ENCODE measurements at regions not wholly inside any gene's neighbourhood (a gene's known extent, or its start where the extent isn't known, plus 50 kb on each side); places are given as distances from the start of the nearest gene placed in this dataset.
A peak's percentile ranks its signal among the peaks of the same experiment; 100 is the strongest.

DNA sequence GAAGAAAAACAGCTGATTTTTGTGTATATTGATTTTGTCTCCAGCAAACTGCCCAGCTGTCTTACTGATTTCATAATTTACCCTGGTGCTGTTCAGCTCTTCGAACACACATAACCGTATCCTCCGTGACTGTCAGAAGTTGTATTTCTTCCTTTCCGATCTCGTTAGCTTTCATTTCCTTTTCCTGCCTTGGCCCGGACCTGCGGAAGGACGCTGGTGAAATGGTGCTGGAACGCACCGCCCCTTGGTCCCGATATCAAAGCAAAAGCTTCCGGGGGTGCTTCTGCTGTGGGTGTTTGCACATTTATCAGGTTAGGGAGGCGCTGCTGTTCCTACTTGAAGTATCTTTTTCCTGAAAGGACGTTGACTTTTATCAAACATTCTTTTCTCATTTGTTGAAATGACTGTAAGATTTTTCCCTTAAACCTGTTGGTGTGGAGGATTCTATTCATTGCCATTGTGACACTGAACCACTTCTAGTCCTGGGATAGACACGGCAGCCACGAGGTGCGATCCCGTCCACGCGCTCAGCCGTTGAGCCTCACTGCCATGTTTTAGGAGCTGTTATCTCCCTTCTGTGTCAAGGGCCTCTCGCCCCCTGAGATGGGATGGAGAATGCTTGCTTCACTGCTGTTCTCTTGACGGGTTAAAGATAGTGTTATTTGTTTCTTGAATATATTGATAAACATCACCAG lies 72.6 kb downstream of the FOXL3 start:
- Histone ChIP-seq H3K27ac (ENCODE audit: low read depth, low read length) (no peak overlapping the region), H3K27me3 (ENCODE audit: control insufficient read depth in 3 of 3, insufficient read depth in 3 of 3, low read length in 3 of 3) (peaks cover 45 to 71% (median 56%) of the 10 kb centered on the region in 3 donors), H3K4me1 (ENCODE audit: control insufficient read depth in 3 of 3, insufficient read depth in 3 of 3, low read length in 3 of 3) (peaks cover 0 to 10% (median 9%) of the 10 kb centered on the region in 3 donors), H3K9me3 (ENCODE audit: control insufficient read depth in 3 of 3, low read length in 3 of 3) (peaks cover 0 to 3% (median 3%) of the 10 kb centered on the region in 3 donors), H3K9ac (ENCODE audit: low read depth in 1 of 3, low read length in 3 of 3) (no peak overlapping the region), H3K36me3 (ENCODE audit: control insufficient read depth in 3 of 3, insufficient read depth in 3 of 3, low read length in 3 of 3) (no peaks in the 10 kb centered on the region), H3K4me3 (ENCODE audit: low read length in 3 of 3) (peak overlapping the region in 2 of 3 donors; percentile 23 to 52)

DNA sequence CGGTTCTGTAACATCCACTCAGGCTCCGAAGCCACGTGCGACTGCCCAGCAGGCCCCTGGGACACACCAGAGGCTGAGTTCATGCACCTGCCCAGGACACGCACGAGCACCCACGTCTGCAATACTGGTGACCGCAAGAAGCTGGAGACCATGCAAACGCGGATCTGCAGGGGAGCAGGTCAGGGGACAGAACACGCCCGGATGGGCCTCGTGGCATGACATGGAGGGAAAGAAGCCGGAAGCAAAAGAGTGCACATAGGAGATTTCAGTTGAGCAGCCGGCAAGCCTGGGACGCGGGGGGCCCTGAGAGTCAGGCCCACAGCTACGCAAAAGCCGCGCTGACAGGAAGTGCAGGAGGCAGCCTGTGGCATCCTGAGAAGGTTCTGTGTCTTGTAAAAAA lies 73.7 kb downstream of the FOXL3 start:
- Histone ChIP-seq H3K9me3 (ENCODE audit: control insufficient read depth in 3 of 3, low read length in 3 of 3) (no peaks in the 10 kb centered on the region), H3K27ac (ENCODE audit: low read depth, low read length) (no peak overlapping the region), H3K27me3 (ENCODE audit: control insufficient read depth in 3 of 3, insufficient read depth in 3 of 3, low read length in 3 of 3) (peaks cover 39 to 64% (median 55%) of the 10 kb centered on the region in 3 donors), H3K4me1 (ENCODE audit: control insufficient read depth in 3 of 3, insufficient read depth in 3 of 3, low read length in 3 of 3) (peaks cover 0 to 10% (median 9%) of the 10 kb centered on the region in 3 donors), H3K9ac (ENCODE audit: low read depth in 1 of 3, low read length in 3 of 3) (no peak overlapping the region), H3K36me3 (ENCODE audit: control insufficient read depth in 3 of 3, insufficient read depth in 3 of 3, low read length in 3 of 3) (no peaks in the 10 kb centered on the region), H3K4me3 (ENCODE audit: low read length in 3 of 3) (no peak overlapping the region)

DNA sequence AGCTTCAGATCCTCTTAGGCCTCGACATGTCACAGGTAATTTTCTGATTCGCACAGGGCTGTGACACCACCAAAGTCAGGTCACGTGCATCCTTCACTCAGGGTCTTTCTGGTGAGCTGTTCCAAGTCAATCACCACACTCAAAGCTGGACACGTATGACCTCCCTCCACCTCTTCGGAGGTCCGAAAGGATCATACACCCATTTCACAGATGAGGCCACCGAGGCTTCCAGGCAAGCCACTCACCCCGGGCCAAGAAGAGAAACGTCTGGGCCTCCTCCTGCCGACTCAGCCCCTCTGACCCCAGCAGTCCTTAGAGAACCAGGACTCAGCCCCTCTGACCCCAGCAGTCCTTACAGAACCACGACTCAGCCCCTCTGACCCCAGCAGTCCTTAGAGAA lies 74.6 kb downstream of the FOXL3 start:
- no peaks in the 10 kb centered on the region for H3K36me3 ChIP-seq (ENCODE audit: control insufficient read depth in 3 of 3, insufficient read depth in 3 of 3, low read length in 3 of 3)
- H3K9me3 ChIP-seq (ENCODE audit: control insufficient read depth in 3 of 3, low read length in 3 of 3), result no peaks in the 10 kb centered on the region
- peaks cover 0 to 10% (median 9%) of the 10 kb centered on the region in 3 donors for H3K4me1 ChIP-seq (ENCODE audit: control insufficient read depth in 3 of 3, insufficient read depth in 3 of 3, low read length in 3 of 3)
- no peak overlapping the region for H3K9ac ChIP-seq (ENCODE audit: low read depth in 1 of 3, low read length in 3 of 3)
- H3K27ac ChIP-seq (ENCODE audit: low read depth, low read length), result no peak overlapping the region
- H3K27me3 ChIP-seq (ENCODE audit: control insufficient read depth in 3 of 3, insufficient read depth in 3 of 3, low read length in 3 of 3), result peaks cover 35 to 58% (median 55%) of the 10 kb centered on the region in 3 donors
- H3K4me3 ChIP-seq (ENCODE audit: low read length in 3 of 3), result no peak overlapping the region

DNA sequence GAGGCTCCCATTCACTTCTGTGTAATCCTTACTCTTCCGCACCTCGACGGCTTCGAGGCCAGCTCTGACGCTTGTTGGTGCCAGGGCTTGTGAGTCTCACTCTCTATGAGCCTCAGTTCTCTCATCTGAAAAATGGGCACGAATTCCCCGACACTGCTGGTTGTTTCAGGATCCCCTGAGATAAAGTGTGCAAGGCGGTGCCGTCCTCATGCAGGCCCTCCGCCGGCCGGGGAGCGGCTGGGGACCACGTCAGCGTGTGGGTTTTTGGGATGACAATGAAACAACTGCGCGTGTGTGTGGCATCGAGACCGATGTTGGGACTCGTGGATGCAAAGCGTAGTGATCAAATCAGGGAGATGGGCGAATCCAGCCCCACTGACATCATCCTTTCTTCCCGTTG lies 75.6 kb downstream of the FOXL3 start:
- no peak overlapping the region for H3K4me3 ChIP-seq (ENCODE audit: low read length in 3 of 3)
- H3K9me3 ChIP-seq (ENCODE audit: control insufficient read depth in 3 of 3, low read length in 3 of 3), result no peaks in the 10 kb centered on the region
- peaks cover 0 to 10% (median 9%) of the 10 kb centered on the region in 3 donors for H3K4me1 ChIP-seq (ENCODE audit: control insufficient read depth in 3 of 3, insufficient read depth in 3 of 3, low read length in 3 of 3)
- no peak overlapping the region for H3K27ac ChIP-seq (ENCODE audit: low read depth, low read length)
- peaks cover 26 to 47% (median 44%) of the 10 kb centered on the region in 3 donors for H3K27me3 ChIP-seq (ENCODE audit: control insufficient read depth in 3 of 3, insufficient read depth in 3 of 3, low read length in 3 of 3)
- H3K9ac ChIP-seq (ENCODE audit: low read depth in 1 of 3, low read length in 3 of 3), result no peak overlapping the region
- no peaks in the 10 kb centered on the region for H3K36me3 ChIP-seq (ENCODE audit: control insufficient read depth in 3 of 3, insufficient read depth in 3 of 3, low read length in 3 of 3)

DNA sequence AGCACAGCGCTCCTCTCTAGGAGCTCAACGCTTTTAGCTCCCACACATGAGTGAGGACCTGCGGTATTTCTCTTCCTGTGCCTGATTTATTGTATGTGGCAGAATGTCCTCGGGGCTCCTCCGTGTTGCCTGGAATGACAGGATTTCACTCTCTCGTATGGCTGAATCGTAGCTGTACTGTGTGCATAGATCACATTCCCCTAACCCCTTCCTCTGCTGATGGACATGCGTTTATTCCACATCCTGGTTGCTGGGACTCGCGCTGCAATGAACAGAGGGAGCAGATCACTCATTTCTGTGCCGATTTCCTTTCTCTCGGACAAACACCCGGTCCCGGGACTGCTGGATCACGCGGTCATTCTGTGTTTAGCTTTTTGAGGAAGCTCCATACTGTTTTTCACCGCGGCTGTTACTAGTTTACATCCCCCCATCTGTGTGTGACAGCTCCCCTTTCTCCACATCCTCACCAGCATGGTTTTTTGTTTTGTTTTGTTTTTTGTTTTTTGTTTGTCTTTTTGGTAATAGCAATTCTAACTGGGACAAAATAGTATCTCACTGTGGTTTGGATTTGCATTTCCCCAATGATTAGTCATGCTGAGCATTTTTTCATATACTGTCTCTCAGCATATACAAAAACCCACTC lies 76.3 kb downstream of the FOXL3 start:
- H3K4me1 ChIP-seq (ENCODE audit: control insufficient read depth in 3 of 3, insufficient read depth in 3 of 3, low read length in 3 of 3), result peaks cover 0 to 10% (median 9%) of the 10 kb centered on the region in 3 donors
- H3K9ac ChIP-seq (ENCODE audit: low read depth in 1 of 3, low read length in 3 of 3), result no peak overlapping the region
- no peaks in the 10 kb centered on the region for H3K36me3 ChIP-seq (ENCODE audit: control insufficient read depth in 3 of 3, insufficient read depth in 3 of 3, low read length in 3 of 3)
- no peaks in the 10 kb centered on the region for H3K9me3 ChIP-seq (ENCODE audit: control insufficient read depth in 3 of 3, low read length in 3 of 3)
- H3K27me3 ChIP-seq (ENCODE audit: control insufficient read depth in 3 of 3, insufficient read depth in 3 of 3, low read length in 3 of 3), result peaks cover 24 to 43% (median 41%) of the 10 kb centered on the region in 3 donors
- no peak overlapping the region for H3K27ac ChIP-seq (ENCODE audit: low read depth, low read length)
- no peak overlapping the region for H3K4me3 ChIP-seq (ENCODE audit: low read length in 3 of 3)

DNA sequence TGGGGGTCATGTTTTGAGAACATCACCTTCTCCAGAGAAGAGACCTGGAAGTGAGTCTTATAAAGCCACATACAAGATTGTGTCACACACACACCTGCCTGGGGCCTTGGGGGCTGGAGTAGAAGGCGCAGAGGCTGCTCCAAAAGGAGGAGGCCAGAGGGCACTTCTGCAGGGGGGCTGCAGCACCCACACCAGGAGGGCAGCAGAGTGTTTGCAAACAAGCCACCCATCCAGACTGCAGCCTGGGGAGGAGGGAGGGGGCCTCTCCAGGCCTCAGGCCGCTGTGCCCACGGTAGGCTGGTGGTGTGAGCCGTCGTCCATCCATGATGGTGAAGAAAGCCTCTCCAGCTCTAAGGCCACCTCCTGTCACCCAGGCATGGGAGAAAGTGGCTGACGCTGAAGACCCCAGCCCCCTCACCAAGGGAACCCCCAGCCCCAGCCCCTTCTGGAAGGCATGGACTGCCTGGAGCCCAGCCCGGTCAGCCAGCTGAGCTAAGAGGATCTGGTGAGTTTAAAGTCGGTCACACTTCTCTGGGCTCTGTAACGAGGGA lies 77.5 kb downstream of the FOXL3 start:
- Histone ChIP-seq H3K27ac (ENCODE audit: low read depth, low read length) (no peak overlapping the region), H3K27me3 (ENCODE audit: control insufficient read depth in 3 of 3, insufficient read depth in 3 of 3, low read length in 3 of 3) (peaks cover 20 to 39% (median 36%) of the 10 kb centered on the region in 3 donors), H3K4me3 (ENCODE audit: low read length in 3 of 3) (no peak overlapping the region), H3K9ac (ENCODE audit: low read depth in 1 of 3, low read length in 3 of 3) (no peak overlapping the region), H3K36me3 (ENCODE audit: control insufficient read depth in 3 of 3, insufficient read depth in 3 of 3, low read length in 3 of 3) (no peaks in the 10 kb centered on the region), H3K9me3 (ENCODE audit: control insufficient read depth in 3 of 3, low read length in 3 of 3) (no peaks in the 10 kb centered on the region), H3K4me1 (ENCODE audit: control insufficient read depth in 3 of 3, insufficient read depth in 3 of 3, low read length in 3 of 3) (peaks cover 0 to 4% (median 3%) of the 10 kb centered on the region in 3 donors)

DNA sequence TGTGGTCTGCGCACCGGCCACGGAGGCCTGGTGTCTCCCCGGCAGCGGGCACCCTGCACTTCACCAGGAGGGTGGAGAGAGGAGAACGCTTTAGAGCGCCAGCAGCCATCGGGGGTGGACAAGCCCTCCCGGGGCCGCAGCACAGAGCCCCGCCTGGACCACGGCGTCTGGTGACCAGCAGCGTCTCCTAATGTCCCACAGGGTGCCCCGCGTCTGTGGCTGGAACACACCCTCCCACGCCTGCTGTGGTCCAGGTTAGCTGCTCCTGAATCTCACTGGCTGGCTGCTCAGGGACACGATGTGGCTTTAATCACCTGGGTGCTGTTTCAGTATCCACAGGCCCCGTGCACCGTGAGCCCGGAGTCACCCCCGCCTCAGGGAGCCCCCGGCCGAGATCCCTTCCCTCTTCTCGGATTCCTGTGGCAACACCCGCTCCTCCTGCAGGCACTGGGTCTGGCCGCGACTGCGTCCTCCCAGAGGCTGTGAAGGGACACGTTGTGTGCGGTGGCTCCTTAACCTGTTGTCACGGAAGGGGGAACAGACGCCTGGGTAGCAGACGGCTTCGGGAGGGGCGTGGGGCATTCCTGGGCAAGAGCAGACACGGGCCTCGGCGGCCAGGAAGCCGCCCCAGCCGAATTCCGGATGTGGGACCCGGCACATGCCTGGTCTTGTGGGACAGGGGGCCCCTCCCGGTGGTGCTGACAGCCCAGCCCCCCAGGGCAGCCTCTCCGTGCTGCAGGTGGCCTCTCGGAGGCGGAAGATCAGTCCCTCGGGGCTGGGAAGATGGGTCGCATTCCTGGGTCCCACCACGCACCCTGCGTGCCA lies 78.9 kb downstream of the FOXL3 start:
- Histone ChIP-seq H3K4me3 (ENCODE audit: low read length in 3 of 3) (no peak overlapping the region), H3K27me3 (ENCODE audit: control insufficient read depth in 3 of 3, insufficient read depth in 3 of 3, low read length in 3 of 3) (peaks cover 10 to 31% (median 25%) of the 10 kb centered on the region in 3 donors), H3K36me3 (ENCODE audit: control insufficient read depth in 3 of 3, insufficient read depth in 3 of 3, low read length in 3 of 3) (no peaks in the 10 kb centered on the region), H3K27ac (ENCODE audit: low read depth, low read length) (no peak overlapping the region), H3K9ac (ENCODE audit: low read depth in 1 of 3, low read length in 3 of 3) (no peak overlapping the region), H3K4me1 (ENCODE audit: control insufficient read depth in 3 of 3, insufficient read depth in 3 of 3, low read length in 3 of 3) (no peaks in the 10 kb centered on the region), H3K9me3 (ENCODE audit: control insufficient read depth in 3 of 3, low read length in 3 of 3) (no peaks in the 10 kb centered on the region)

DNA sequence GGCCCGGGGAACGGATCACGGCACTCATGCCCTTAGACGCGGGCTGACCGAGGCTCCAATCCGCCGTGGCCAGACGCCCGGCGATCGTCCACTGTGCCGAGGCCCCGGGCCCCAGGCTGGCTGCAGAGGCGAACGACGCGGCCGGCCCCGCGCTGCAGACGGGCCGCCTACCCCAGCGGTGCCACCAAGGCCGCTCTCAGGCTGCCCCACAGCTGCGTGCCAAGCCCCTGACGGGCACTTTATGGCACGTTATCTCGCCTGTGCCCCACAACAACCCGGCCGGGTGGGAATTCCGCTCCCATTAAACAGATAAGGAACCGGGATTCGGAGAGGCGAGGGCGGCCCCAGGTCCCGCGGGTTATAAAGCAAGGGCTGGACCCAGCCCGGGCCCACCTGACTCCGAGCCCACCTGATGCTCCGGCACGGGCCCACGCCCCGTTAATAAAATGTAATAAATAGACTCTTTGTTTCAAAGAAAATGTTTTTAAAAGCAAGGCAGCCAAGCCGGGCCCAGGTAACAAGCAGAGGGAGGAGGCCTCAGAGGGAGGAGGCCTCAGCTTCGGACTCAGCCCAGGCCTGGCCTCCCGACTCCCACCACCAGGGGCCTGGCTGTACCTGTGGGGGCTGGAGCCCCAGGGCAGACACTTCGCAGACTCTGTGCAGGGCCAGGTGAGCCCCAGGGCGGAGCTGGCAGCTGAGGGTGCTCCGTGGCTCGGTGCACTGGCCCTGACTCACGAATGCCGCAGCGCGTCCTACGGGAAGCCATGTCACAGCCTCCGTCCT lies 79.7 kb downstream of the FOXL3 start:
- no peaks in the 10 kb centered on the region for H3K4me1 ChIP-seq (ENCODE audit: control insufficient read depth in 3 of 3, insufficient read depth in 3 of 3, low read length in 3 of 3)
- no peak overlapping the region for H3K9ac ChIP-seq (ENCODE audit: low read depth in 1 of 3, low read length in 3 of 3)
- no peaks in the 10 kb centered on the region for H3K36me3 ChIP-seq (ENCODE audit: control insufficient read depth in 3 of 3, insufficient read depth in 3 of 3, low read length in 3 of 3)
- H3K4me3 ChIP-seq (ENCODE audit: low read length in 3 of 3), result no peak overlapping the region
- no peak overlapping the region for H3K27ac ChIP-seq (ENCODE audit: low read depth, low read length)
- H3K27me3 ChIP-seq (ENCODE audit: control insufficient read depth in 3 of 3, insufficient read depth in 3 of 3, low read length in 3 of 3), result peaks cover 5 to 31% (median 18%) of the 10 kb centered on the region in 3 donors
- no peaks in the 10 kb centered on the region for H3K9me3 ChIP-seq (ENCODE audit: control insufficient read depth in 3 of 3, low read length in 3 of 3)

DNA sequence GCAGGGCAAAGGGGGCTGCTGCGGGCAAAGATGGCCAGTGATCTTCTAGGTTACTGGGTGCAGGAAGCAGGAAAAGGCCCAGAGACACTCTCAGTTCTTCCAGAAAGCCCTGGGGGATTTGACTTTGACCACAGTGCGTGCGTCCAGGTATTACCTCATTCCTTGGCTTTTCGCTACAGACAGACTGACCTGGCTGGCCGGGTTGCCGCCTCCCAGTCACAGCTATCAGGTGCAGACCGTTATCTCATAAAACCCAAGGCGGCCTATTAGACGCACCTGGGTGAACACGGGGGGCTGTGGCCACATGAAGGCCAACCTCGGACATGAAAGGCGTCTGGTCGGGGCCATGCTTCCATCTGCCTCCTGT lies 80.3 kb downstream of the FOXL3 start:
- Histone ChIP-seq H3K36me3 (ENCODE audit: control insufficient read depth in 3 of 3, insufficient read depth in 3 of 3, low read length in 3 of 3) (no peaks in the 10 kb centered on the region), H3K27ac (ENCODE audit: low read depth, low read length) (no peak overlapping the region), H3K4me3 (ENCODE audit: low read length in 3 of 3) (no peak overlapping the region), H3K27me3 (ENCODE audit: control insufficient read depth in 3 of 3, insufficient read depth in 3 of 3, low read length in 3 of 3) (peaks cover 3 to 32% (median 21%) of the 10 kb centered on the region in 3 donors), H3K9me3 (ENCODE audit: control insufficient read depth in 3 of 3, low read length in 3 of 3) (no peaks in the 10 kb centered on the region), H3K9ac (ENCODE audit: low read depth in 1 of 3, low read length in 3 of 3) (no peak overlapping the region), H3K4me1 (ENCODE audit: control insufficient read depth in 3 of 3, insufficient read depth in 3 of 3, low read length in 3 of 3) (no peaks in the 10 kb centered on the region)

All from skeletal muscle tissue (tissue), 3 donors.